Ishikawa (cell line): ENCODE measurements at regions not wholly inside any gene's neighbourhood (a gene's known extent, or its start where the extent isn't known, plus 50 kb on each side); places are given as distances from the start of the nearest gene placed in this dataset.

Source experiments
- EP300 ChIP-seq: IDR thresholded peaks from 2 replicates; pipeline ENCODE4 v1.6.1; 2012; ENCODE audit warnings: borderline replicate concordance
- FOXM1 ChIP-seq: IDR thresholded peaks from 2 replicates; pipeline ENCODE4 v1.6.1; 2012; ENCODE audit warnings: low read depth, borderline replicate concordance
- NFIC ChIP-seq: IDR thresholded peaks from 2 replicates; pipeline ENCODE4 v1.6.1; 2012
- RAD21 ChIP-seq: IDR thresholded peaks from 2 replicates; pipeline ENCODE4 v1.6.1; 2012; ENCODE audit warnings: low read depth
- TCF12 ChIP-seq: IDR thresholded peaks from 2 replicates; pipeline ENCODE4 v1.6.1; 2012; ENCODE audit warnings: low read depth
- TEAD4 ChIP-seq: IDR thresholded peaks from 2 replicates; pipeline ENCODE4 v1.6.1; 2012
- TF ChIP-seq, protein P1 (sequence below): IDR thresholded peaks from 2 replicates; pipeline ENCODE4 v1.6.1; 2012; ENCODE audit warnings: low read depth, mild to moderate bottlenecking

DNA sequence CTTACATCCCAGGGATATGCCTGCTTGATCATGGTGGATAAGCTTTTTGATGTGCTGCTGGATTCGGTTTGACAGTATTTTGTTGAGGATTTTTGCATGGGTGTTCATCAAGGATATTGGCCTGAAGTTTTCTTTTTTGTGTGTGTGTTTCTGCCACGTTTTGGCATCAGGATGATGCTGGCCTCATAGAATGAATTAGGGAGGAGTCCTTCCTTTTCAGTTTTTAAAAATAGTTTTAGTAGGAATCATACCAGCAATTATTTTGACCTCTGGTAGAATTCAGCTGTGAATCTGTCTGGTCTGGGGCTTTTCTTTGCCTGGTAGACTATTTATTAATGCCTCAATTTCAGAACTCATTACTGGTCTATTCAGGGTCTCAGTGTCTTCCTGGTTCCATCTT, 362.4 kb downstream of the JRKL start:
- no peak for TF ChIP-seq EP300
- no peak for TF ChIP-seq NFIC
- no peak for TF ChIP-seq TCF12
- no peak for TF ChIP-seq FOXM1
- no peak for TF ChIP-seq TEAD4
- TF ChIP-seq, protein P1, sequence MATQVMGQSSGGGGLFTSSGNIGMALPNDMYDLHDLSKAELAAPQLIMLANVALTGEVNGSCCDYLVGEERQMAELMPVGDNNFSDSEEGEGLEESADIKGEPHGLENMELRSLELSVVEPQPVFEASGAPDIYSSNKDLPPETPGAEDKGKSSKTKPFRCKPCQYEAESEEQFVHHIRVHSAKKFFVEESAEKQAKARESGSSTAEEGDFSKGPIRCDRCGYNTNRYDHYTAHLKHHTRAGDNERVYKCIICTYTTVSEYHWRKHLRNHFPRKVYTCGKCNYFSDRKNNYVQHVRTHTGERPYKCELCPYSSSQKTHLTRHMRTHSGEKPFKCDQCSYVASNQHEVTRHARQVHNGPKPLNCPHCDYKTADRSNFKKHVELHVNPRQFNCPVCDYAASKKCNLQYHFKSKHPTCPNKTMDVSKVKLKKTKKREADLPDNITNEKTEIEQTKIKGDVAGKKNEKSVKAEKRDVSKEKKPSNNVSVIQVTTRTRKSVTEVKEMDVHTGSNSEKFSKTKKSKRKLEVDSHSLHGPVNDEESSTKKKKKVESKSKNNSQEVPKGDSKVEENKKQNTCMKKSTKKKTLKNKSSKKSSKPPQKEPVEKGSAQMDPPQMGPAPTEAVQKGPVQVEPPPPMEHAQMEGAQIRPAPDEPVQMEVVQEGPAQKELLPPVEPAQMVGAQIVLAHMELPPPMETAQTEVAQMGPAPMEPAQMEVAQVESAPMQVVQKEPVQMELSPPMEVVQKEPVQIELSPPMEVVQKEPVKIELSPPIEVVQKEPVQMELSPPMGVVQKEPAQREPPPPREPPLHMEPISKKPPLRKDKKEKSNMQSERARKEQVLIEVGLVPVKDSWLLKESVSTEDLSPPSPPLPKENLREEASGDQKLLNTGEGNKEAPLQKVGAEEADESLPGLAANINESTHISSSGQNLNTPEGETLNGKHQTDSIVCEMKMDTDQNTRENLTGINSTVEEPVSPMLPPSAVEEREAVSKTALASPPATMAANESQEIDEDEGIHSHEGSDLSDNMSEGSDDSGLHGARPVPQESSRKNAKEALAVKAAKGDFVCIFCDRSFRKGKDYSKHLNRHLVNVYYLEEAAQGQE, result no peak
- TF ChIP-seq RAD21, result no peak
